H1 (cell line): ENCODE measurements at regions not wholly inside any gene's neighbourhood (a gene's known extent, or its start where the extent isn't known, plus 50 kb on each side); places are given as distances from the start of the nearest gene placed in this dataset. TPM values are rescaled to one million over a fixed set of nuclear protein-coding genes. Genes with fewer than 3 reads are reported as not detected.

Source experiments
- small RNA-seq: library from polyadenylated mRNA; stranded (forward); fragments of <200 nt; extraction: miRNeasy Mini kit (QIAGEN cat#:217004); gene quantifications from one replicate; pipeline ENCODE3, GENCODE V24; 2013; ENCODE audit not compliant: insufficient read depth

Small RNA genes lying in the stretch of these regions (small RNA-seq; reads per million reads assigned to genes)
- gene RNA5SP353 (not detected), gene RNU6-590P (not detected)
